SK-N-SH (cell line): ENCODE measurements at regions not wholly inside any gene's neighbourhood (a gene's known extent, or its start where the extent isn't known, plus 50 kb on each side); places are given as distances from the start of the nearest gene placed in this dataset.

ENCODE experiments used
- CTCF ChIA-PET: fragments of 300-600, 350-600 bp; formaldehyde crosslinking; extraction: SDS; loops from one replicate; lab custom pipeline; 2021; lab: Yijun Ruan, JAX
- POLR2A ChIA-PET: fragments of 350-600 bp; sonication (Branson Sonifier 250); formaldehyde crosslinking; extraction: SDS; loops from one replicate; lab custom pipeline; 2020; ENCODE audit warnings: antibody characterized with exemption, inconsistent platforms; lab: Yijun Ruan, JAX
- DNase-seq: peaks from one replicate; pipeline ENCODE4 v3.0.0; 2012
- H2AFZ ChIP-seq: fragments of 200-600 bp; sonication (generic); 2 replicates; pipeline ENCODE4 v1.8.1; 2016; ENCODE audit warnings: antibody characterized with exemption, mild to moderate bottlenecking, low read depth
- H3F3A ChIP-seq: fragments of 200-600 bp; sonication (generic); replicated peaks from 2 replicates; pipeline ENCODE3; 2016; ENCODE audit warnings: antibody characterized with exemption, mild to moderate bottlenecking; ENCODE audit not compliant: insufficient read depth
- H3K27ac ChIP-seq, 2 experiments: fragments of 200-500 bp in 1 of 2; fragments of 200-600 bp in 1 of 2; sonication (Bioruptor generic) in 1 of 2; sonication (generic), shearing (Covaris generic) in 1 of 2; 2 replicates each; pipeline versions ENCODE4 v1.5.1 to v1.6.1; 2014 to 2016; ENCODE audit warnings: low read depth in 2 of 2, inconsistent platforms in 1 of 2, low read length in 1 of 2, mild to moderate bottlenecking in 1 of 2, mixed read lengths in 1 of 2
- H3K27me3 ChIP-seq: fragments of 200-600 bp; sonication (generic), shearing (Covaris generic); 2 replicates; pipeline ENCODE4 v1.6.1; 2016; ENCODE audit warnings: mixed run types; ENCODE audit not compliant: insufficient read depth
- H3K36me3 ChIP-seq, 2 experiments: fragments of 200-500 bp in 1 of 2; fragments of 200-600 bp in 1 of 2; sonication (Bioruptor generic) in 1 of 2; sonication (generic) in 1 of 2; replicated peaks in 1 of 2; 2 replicates each; pipeline versions ENCODE3 to v1.5.1; 2014 to 2016; ENCODE audit warnings: low read length in 1 of 2, mild to moderate bottlenecking in 1 of 2; ENCODE audit not compliant: insufficient read depth in 2 of 2, control insufficient read depth in 1 of 2
- H3K4me1 ChIP-seq, 2 experiments: fragments of 200-500 bp in 1 of 2; fragments of 200-600 bp in 1 of 2; sonication (Bioruptor generic) in 1 of 2; sonication (generic), shearing (Covaris generic) in 1 of 2; 2 replicates each; pipeline versions ENCODE4 v1.5.1 to v1.6.1; 2014 to 2016; ENCODE audit warnings: low read depth in 1 of 2, low read length in 1 of 2, mixed run types in 1 of 2; ENCODE audit not compliant: insufficient read depth in 2 of 2, control insufficient read depth in 1 of 2
- H3K4me2 ChIP-seq: fragments of 200-600 bp; sonication (generic), shearing (Covaris generic); 2 replicates; pipeline ENCODE4 v1.6.1; 2017; ENCODE audit warnings: mixed run types
- H3K4me3 ChIP-seq, 2 experiments: fragments of 200-500 bp in 1 of 2; fragments of 200-600 bp in 1 of 2; sonication (Bioruptor generic) in 1 of 2; sonication (generic), shearing (Covaris generic) in 1 of 2; 2 replicates each; pipeline versions ENCODE4 v1.5.1 to v1.8.1; 2014 to 2016; ENCODE audit warnings: low read depth in 2 of 2, inconsistent platforms in 1 of 2, low read length in 1 of 2, mild to moderate bottlenecking in 1 of 2, mixed read lengths in 1 of 2, moderate library complexity in 1 of 2
- H3K79me2 ChIP-seq: fragments of 200-600 bp; sonication (generic); 2 replicates; pipeline ENCODE4 v1.8.1; 2017; ENCODE audit warnings: mild to moderate bottlenecking; ENCODE audit not compliant: insufficient read depth
- H3K9ac ChIP-seq: fragments of 200-600 bp; sonication (generic); 2 replicates; pipeline ENCODE4 v1.6.1; 2017; ENCODE audit warnings: mixed run types
- H3K9me2 ChIP-seq: fragments of 200-600 bp; sonication (generic); 2 replicates; pipeline ENCODE4 v1.6.1; 2017; ENCODE audit warnings: mixed run types
- H3K9me3 ChIP-seq: fragments of 200-600 bp; sonication (generic); 2 replicates; pipeline ENCODE4 v1.6.1; 2017; ENCODE audit warnings: mixed run types, mild to moderate bottlenecking, moderate library complexity
- H4K20me1 ChIP-seq: fragments of 200-600 bp; sonication (generic); 2 replicates; pipeline ENCODE4 v1.6.1; 2017; ENCODE audit warnings: mild to moderate bottlenecking, mixed run types; ENCODE audit not compliant: insufficient read depth
- CHD2 ChIP-seq: fragments of 150-350 bp; IDR thresholded peaks from 2 replicates; pipeline ENCODE4 v1.6.1; 2018; ENCODE audit warnings: low read length; ENCODE audit not compliant: partially characterized antibody
- ELF1 ChIP-seq: IDR thresholded peaks from 2 replicates; pipeline ENCODE4 v1.4.0; 2012
- EP300 ChIP-seq, 2 experiments: IDR thresholded peaks; 2 replicates each; pipeline versions ENCODE4 v1.4.0 to v1.6.1; 2012; ENCODE audit warnings: borderline replicate concordance in 1 of 2, low read depth in 1 of 2, low read length in 1 of 2
- FOSL2 ChIP-seq: IDR thresholded peaks from 2 replicates; pipeline ENCODE4 v1.4.0; 2012; ENCODE audit warnings: low read depth, mild to moderate bottlenecking, moderate library complexity, borderline replicate concordance
- FOXJ3 ChIP-seq: sonication (generic); formaldehyde crosslinking; IDR thresholded peaks from 2 replicates; pipeline ENCODE4 v1.5.1; 2020; ENCODE audit warnings: mild to moderate bottlenecking, missing genetic modification reagents
- FOXM1 ChIP-seq: IDR thresholded peaks from 2 replicates; pipeline ENCODE4 v1.4.0; 2012; ENCODE audit warnings: low read depth, mild to moderate bottlenecking
- GATA2 ChIP-seq: sonication (generic); formaldehyde crosslinking; IDR thresholded peaks from 2 replicates; pipeline ENCODE4 v1.5.0; 2020; ENCODE audit warnings: mild to moderate bottlenecking, missing genetic modification reagents
- MXI1 ChIP-seq: IDR thresholded peaks from 2 replicates; pipeline ENCODE4 v1.6.1; 2012; ENCODE audit warnings: mild to moderate bottlenecking, low read depth, low read length, improper control_type of control experiment
- NRF1 ChIP-seq: IDR thresholded peaks from 2 replicates; pipeline ENCODE4 v1.6.1; 2012; ENCODE audit warnings: low read depth, mild to moderate bottlenecking, low read length
- RCOR1 ChIP-seq: fragments of 150-350 bp; IDR thresholded peaks from 2 replicates; pipeline ENCODE4 v1.6.1; 2017; ENCODE audit warnings: antibody characterized with exemption, low read length
- RFX5 ChIP-seq: IDR thresholded peaks from 2 replicates; pipeline ENCODE4 v1.6.1; 2012; ENCODE audit warnings: mild to moderate bottlenecking, improper control_type of control experiment, low read length
- RXRA ChIP-seq: IDR thresholded peaks from 2 replicates; pipeline ENCODE4 v1.4.0; 2012; ENCODE audit warnings: low read depth, mild to moderate bottlenecking, borderline replicate concordance
- SIN3A ChIP-seq: IDR thresholded peaks from 2 replicates; pipeline ENCODE4 v1.6.1; 2012; ENCODE audit warnings: low read depth, mild to moderate bottlenecking, low read length, moderate library complexity, borderline replicate concordance
- SMC3 ChIP-seq: IDR thresholded peaks from 2 replicates; pipeline ENCODE4 v1.6.1; 2012; ENCODE audit warnings: low read depth, low read length, improper control_type of control experiment
- TEAD4 ChIP-seq: IDR thresholded peaks from 2 replicates; pipeline ENCODE4 v1.4.0; 2012; ENCODE audit warnings: mild to moderate bottlenecking, borderline replicate concordance; ENCODE audit not compliant: insufficient read depth
- YY1 ChIP-seq: IDR thresholded peaks from 2 replicates; pipeline ENCODE4 v1.4.0; 2012; ENCODE audit warnings: low read depth, mild to moderate bottlenecking
- WGBS: methylation state at CpG from one replicate; pipeline ENCODE4 v1.1.6; 2017; ENCODE audit warnings: low lambda C conversion rate; 5-methylcytosine and 5-hydroxymethylcytosine counted together
- TF ChIP-seq, protein P1 (sequence below): IDR thresholded peaks from 2 replicates; pipeline ENCODE4 v1.4.0; 2012; ENCODE audit warnings: low read depth
- TF ChIP-seq, protein P2 (sequence below): IDR thresholded peaks from 2 replicates; pipeline ENCODE4; 2012
- TF ChIP-seq, protein P3 (sequence below): fragments of 150-350 bp; IDR thresholded peaks from 2 replicates; pipeline ENCODE4 v1.6.1; 2017; ENCODE audit warnings: antibody characterized with exemption, low read length, low read depth, borderline replicate concordance
- TF ChIP-seq, protein P4 (sequence below): IDR thresholded peaks from 2 replicates; pipeline ENCODE4 v1.6.1; 2012; ENCODE audit warnings: mild to moderate bottlenecking, low read depth, low read length, moderate library complexity

DNA sequence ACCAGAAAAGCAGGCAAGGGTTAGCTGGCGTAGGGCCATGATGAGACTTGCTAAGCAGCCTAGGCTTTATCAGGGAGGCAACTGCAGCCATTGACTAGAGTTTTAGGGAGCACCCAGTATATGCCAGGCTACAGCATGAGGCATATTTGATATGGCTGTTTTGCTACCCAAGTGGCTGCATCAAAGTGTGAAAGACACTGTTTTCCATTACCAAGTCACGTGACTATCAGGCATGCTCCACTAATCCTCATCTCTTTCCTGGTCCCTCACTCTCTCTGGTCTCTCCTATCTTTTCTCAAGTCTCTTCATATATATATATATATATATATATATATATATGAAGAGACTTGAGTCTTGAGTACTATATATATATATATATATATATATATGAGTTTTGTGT, 206.7 kb upstream of the POU3F1 start:
- Histone ChIP-seq H3K36me3 (no peaks in the 10 kb centered on the region), H3K79me2 (no peaks in the 10 kb centered on the region), H3K27me3 (peaks cover 12% of the 10 kb centered on the region; the same call in 1 of the 2 replicates), H3K9ac (no peak overlapping the region), H3K4me2 (no peak overlapping the region), H3K4me1 (no peaks in the 10 kb centered on the region), H3F3A (no peaks in the 10 kb centered on the region), H3K27ac (no peak overlapping the region), H2AFZ (no peak overlapping the region), H3K9me2 (no peaks in the 10 kb centered on the region), H4K20me1 (no peaks in the 10 kb centered on the region), H3K9me3 (no peaks in the 10 kb centered on the region), H3K4me3 (no peak overlapping the region)
- WGBS = 14% methylated on average over 2 of the region's 2 CpGs
- ChIA-PET POLR2A (no interaction called here), CTCF (no interaction called here)
- TF ChIP-seq RCOR1 (no peak), CHD2 (no peak), ELF1 (no peak), RFX5 (no peak), MXI1 (no peak), EP300 (IDR thresholded peaks at IDR 0.05; ENCODE audit: borderline replicate concordance in 1 of 2, low read depth in 1 of 2, low read length in 1 of 2) (no peak), RXRA (no peak), FOXJ3 (CRISPR knock-in tag) (no peak), FOXM1 (no peak), TEAD4 (no peak)
- TF ChIP-seq, protein P1, sequence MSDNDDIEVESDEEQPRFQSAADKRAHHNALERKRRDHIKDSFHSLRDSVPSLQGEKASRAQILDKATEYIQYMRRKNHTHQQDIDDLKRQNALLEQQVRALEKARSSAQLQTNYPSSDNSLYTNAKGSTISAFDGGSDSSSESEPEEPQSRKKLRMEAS = no peak
- TF ChIP-seq, protein P2, sequence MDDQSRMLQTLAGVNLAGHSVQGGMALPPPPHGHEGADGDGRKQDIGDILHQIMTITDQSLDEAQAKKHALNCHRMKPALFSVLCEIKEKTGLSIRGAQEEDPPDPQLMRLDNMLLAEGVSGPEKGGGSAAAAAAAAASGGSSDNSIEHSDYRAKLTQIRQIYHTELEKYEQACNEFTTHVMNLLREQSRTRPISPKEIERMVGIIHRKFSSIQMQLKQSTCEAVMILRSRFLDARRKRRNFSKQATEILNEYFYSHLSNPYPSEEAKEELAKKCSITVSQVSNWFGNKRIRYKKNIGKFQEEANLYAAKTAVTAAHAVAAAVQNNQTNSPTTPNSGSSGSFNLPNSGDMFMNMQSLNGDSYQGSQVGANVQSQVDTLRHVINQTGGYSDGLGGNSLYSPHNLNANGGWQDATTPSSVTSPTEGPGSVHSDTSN = no peak
- TF ChIP-seq, protein P3, sequence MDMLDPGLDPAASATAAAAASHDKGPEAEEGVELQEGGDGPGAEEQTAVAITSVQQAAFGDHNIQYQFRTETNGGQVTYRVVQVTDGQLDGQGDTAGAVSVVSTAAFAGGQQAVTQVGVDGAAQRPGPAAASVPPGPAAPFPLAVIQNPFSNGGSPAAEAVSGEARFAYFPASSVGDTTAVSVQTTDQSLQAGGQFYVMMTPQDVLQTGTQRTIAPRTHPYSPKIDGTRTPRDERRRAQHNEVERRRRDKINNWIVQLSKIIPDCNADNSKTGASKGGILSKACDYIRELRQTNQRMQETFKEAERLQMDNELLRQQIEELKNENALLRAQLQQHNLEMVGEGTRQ = no peak
- no peak for DNase-seq

DNA sequence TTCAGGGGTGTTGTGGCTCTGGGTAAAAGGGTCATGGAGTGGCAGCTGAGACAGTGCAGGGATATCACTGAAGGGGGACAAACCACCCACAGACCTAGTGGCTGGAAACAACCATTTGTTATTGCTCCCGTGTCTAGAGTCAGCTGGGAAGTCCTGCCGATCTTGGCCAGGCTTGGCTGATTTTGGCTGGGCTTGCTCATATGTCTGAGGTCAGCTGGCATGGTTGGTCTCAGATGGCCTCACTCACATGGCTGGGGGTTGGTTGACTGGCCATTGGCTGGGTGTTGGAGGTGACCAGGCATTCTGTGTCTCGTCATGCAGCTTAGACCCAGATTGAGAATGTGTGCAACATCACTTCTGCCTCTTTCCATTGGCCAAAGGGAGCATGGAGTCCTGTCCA, 203.8 kb upstream of the POU3F1 start:
- H3K36me3 ChIP-seq = no peaks in the 10 kb centered on the region
- CTCF ChIA-PET = no interaction called here
- POLR2A ChIA-PET = no interaction called here
- no peak overlapping the region for H3K4me2 ChIP-seq
- H2AFZ ChIP-seq = no peak overlapping the region
- H3K9me2 ChIP-seq = no peaks in the 10 kb centered on the region
- 6% methylated on average over 3 of the region's 3 CpGs for WGBS
- TF ChIP-seq NRF1 (no peak), YY1 (no peak), SMC3 (no peak), FOSL2 (no peak), SIN3A (no peak), GATA2 (no peak)
- TF ChIP-seq, protein P4, sequence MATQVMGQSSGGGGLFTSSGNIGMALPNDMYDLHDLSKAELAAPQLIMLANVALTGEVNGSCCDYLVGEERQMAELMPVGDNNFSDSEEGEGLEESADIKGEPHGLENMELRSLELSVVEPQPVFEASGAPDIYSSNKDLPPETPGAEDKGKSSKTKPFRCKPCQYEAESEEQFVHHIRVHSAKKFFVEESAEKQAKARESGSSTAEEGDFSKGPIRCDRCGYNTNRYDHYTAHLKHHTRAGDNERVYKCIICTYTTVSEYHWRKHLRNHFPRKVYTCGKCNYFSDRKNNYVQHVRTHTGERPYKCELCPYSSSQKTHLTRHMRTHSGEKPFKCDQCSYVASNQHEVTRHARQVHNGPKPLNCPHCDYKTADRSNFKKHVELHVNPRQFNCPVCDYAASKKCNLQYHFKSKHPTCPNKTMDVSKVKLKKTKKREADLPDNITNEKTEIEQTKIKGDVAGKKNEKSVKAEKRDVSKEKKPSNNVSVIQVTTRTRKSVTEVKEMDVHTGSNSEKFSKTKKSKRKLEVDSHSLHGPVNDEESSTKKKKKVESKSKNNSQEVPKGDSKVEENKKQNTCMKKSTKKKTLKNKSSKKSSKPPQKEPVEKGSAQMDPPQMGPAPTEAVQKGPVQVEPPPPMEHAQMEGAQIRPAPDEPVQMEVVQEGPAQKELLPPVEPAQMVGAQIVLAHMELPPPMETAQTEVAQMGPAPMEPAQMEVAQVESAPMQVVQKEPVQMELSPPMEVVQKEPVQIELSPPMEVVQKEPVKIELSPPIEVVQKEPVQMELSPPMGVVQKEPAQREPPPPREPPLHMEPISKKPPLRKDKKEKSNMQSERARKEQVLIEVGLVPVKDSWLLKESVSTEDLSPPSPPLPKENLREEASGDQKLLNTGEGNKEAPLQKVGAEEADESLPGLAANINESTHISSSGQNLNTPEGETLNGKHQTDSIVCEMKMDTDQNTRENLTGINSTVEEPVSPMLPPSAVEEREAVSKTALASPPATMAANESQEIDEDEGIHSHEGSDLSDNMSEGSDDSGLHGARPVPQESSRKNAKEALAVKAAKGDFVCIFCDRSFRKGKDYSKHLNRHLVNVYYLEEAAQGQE = no peak
- H3F3A ChIP-seq = no peaks in the 10 kb centered on the region
- H3K79me2 ChIP-seq = no peaks in the 10 kb centered on the region
- H3K27me3 ChIP-seq = peaks cover 12% of the 10 kb centered on the region; the same call in 1 of the 2 replicates
- H4K20me1 ChIP-seq = no peaks in the 10 kb centered on the region
- H3K4me1 ChIP-seq = no peaks in the 10 kb centered on the region
- H3K4me3 ChIP-seq = no peak overlapping the region
- no peak overlapping the region for H3K9ac ChIP-seq
- no peak for DNase-seq
- no peak overlapping the region for H3K27ac ChIP-seq
- no peaks in the 10 kb centered on the region for H3K9me3 ChIP-seq
